HepG2 (cell line): ENCODE measurements at regions not wholly inside any gene's neighbourhood (a gene's known extent, or its start where the extent isn't known, plus 50 kb on each side); places are given as distances from the start of the nearest gene placed in this dataset.

Experiments used
- ATAC-seq: fragments of 200-7000 bp; cut with Tn5 transposase; 3 replicates; pipeline ENCODE4 v1.9.1; 2020; ENCODE audit warnings: mild to moderate bottlenecking, moderate library complexity
- BruUV-seq: library from RNA; stranded (reverse); fragments of 400-500 nt; replicated peaks from 2 replicates; lab custom pipeline; 2021; lab: Mats Ljungman, UMichigan
- CTCF ChIA-PET: fragments of 300-600 bp; formaldehyde crosslinking; extraction: SDS; loops from one replicate; lab custom pipeline; 2021; ENCODE audit warnings: low total read pairs, inconsistent platforms, low intra/inter-chr PET ratio; lab: Yijun Ruan, JAX
- POLR2A ChIA-PET: fragments of 350-600 bp; sonication (Branson Sonifier 250); formaldehyde crosslinking; loops from one replicate; lab custom pipeline; 2020; ENCODE audit warnings: antibody characterized with exemption, inconsistent platforms; lab: Yijun Ruan, JAX
- DNase-seq: peaks from one replicate; pipeline ENCODE4 v3.0.0-alpha.2; 2015; ENCODE audit warnings: low spot score
- FAIRE-seq: peaks from 3 replicates; lab custom pipeline; 2011; peaks lifted over from hg19 to GRCh38; lab: Jason Lieb, UNC
- H2AFZ ChIP-seq: one replicate; pipeline ENCODE4 v1.6.1; 2011; ENCODE audit warnings: low read length, inconsistent platforms
- H3K27ac ChIP-seq: fragments of 300-600 bp; 3 replicates; pipeline ENCODE4 v1.8.0; 2011; ENCODE audit warnings: mixed run types, mild to moderate bottlenecking, mixed read lengths, low read length, inconsistent platforms; ENCODE audit not compliant: insufficient read depth; ENCODE audit errors: extremely low read length
- H3K27me3 ChIP-seq, 2 experiments: fragments of 200-600 bp in 1 of 2; 2 replicates in 1 of 2; 3 replicates in 1 of 2; pipeline versions ENCODE4 v1.6.0 to v1.8.0; 2011; ENCODE audit warnings: low read length in 2 of 2, mild to moderate bottlenecking in 2 of 2, moderate library complexity in 2 of 2, inconsistent platforms in 1 of 2; ENCODE audit not compliant: insufficient read depth in 2 of 2, control insufficient read depth in 1 of 2
- H3K36me3 ChIP-seq, 2 experiments: fragments of 200-600 bp in 1 of 2; replicated peaks in 1 of 2; 2 replicates in 1 of 2; 3 replicates in 1 of 2; pipeline versions ENCODE4 v1.5.1 to v1.8.0; 2011; ENCODE audit warnings: low read length in 2 of 2, inconsistent platforms in 1 of 2; ENCODE audit not compliant: insufficient read depth in 2 of 2, control insufficient read depth in 1 of 2
- H3K4me1 ChIP-seq: 2 replicates; pipeline ENCODE4 v1.5.1; 2012; ENCODE audit warnings: low read length, inconsistent platforms; ENCODE audit not compliant: insufficient read depth
- H3K4me2 ChIP-seq: 2 replicates; pipeline ENCODE4 v1.6.0; 2011; ENCODE audit warnings: low read depth, low read length, inconsistent platforms
- H3K4me3 ChIP-seq, 3 experiments: fragments of 200-600 bp in 1 of 3; sonication (generic), shearing (Covaris generic) in 1 of 3; replicated peaks in 1 of 3; 2 replicates each; pipeline ENCODE4 v1.5.1; 2011 to 2016; ENCODE audit warnings: low read length in 3 of 3, inconsistent platforms in 2 of 3, low read depth in 2 of 3, mild to moderate bottlenecking in 2 of 3, control low read depth in 1 of 3, mixed read lengths in 1 of 3; ENCODE audit not compliant: insufficient read depth in 1 of 3
- H3K79me2 ChIP-seq: one replicate; pipeline ENCODE4 v1.6.1; 2011; ENCODE audit warnings: low read length, inconsistent platforms; ENCODE audit not compliant: insufficient read depth
- H3K9ac ChIP-seq: 2 replicates; pipeline ENCODE4 v1.6.0; 2011; ENCODE audit warnings: mild to moderate bottlenecking, low read depth, low read length, inconsistent platforms; ENCODE audit not compliant: insufficient read depth
- H3K9me3 ChIP-seq: 2 replicates; pipeline ENCODE4 v1.5.1; 2012; ENCODE audit warnings: mild to moderate bottlenecking, low read length
- H4K20me1 ChIP-seq: 2 replicates; pipeline ENCODE4 v1.6.0; 2011; ENCODE audit warnings: inconsistent platforms, mild to moderate bottlenecking, low read length, moderate library complexity; ENCODE audit not compliant: insufficient read depth
- ARNT2 ChIP-seq: sonication (generic); formaldehyde crosslinking; IDR thresholded peaks from 2 replicates; pipeline ENCODE4 v1.8.0; 2022; ENCODE audit warnings: mild to moderate bottlenecking, low read depth, missing genetic modification reagents, moderate library complexity
- CCDC6 ChIP-seq: sonication (generic); formaldehyde crosslinking; IDR thresholded peaks from 2 replicates; pipeline ENCODE4 v1.8.1; 2022; ENCODE audit warnings: mild to moderate bottlenecking, missing genetic modification reagents, moderate library complexity
- CREM ChIP-seq, 2 experiments: sonication (generic) in 1 of 2; formaldehyde crosslinking in 1 of 2; IDR thresholded peaks; 2 replicates each; pipeline versions ENCODE4 v1.4.0 to v1.6.1; 2016 to 2020; ENCODE audit warnings: antibody characterized with exemption in 1 of 2, mild to moderate bottlenecking in 1 of 2, missing genetic modification reagents in 1 of 2
- FOXP1 ChIP-seq, 2 experiments: fragments of 450-650 bp in 1 of 2; IDR thresholded peaks; 2 replicates each; pipeline ENCODE4 v1.6.1; 2017 to 2018; ENCODE audit warnings: antibody characterized with exemption in 1 of 2
- KAT2B ChIP-seq: fragments of 150-350 bp; IDR thresholded peaks from 2 replicates; pipeline ENCODE4 v1.6.1; 2014; ENCODE audit warnings: low read depth, low read length, borderline replicate concordance
- NFIB ChIP-seq: sonication (generic); formaldehyde crosslinking; IDR thresholded peaks from 2 replicates; pipeline ENCODE4 v1.9.0; 2021; ENCODE audit warnings: missing genetic modification reagents, mild to moderate bottlenecking, borderline replicate concordance
- NR2C2 ChIP-seq: sonication (generic); formaldehyde crosslinking; IDR thresholded peaks from 2 replicates; pipeline ENCODE4 v1.4.0; 2020; ENCODE audit warnings: missing genetic modification reagents, mild to moderate bottlenecking, moderate library complexity, borderline replicate concordance
- RFX5 ChIP-seq: IDR thresholded peaks from 2 replicates; pipeline ENCODE4 v1.6.1; 2011; ENCODE audit warnings: low read depth, low read length, improper control_type of control experiment
- ZFYVE20 ChIP-seq: sonication (generic); formaldehyde crosslinking; IDR thresholded peaks from 2 replicates; pipeline ENCODE4 v1.8.0; 2023; ENCODE audit warnings: low read depth, mild to moderate bottlenecking, moderate library complexity, missing genetic modification reagents, borderline replicate concordance
- ZNF232 ChIP-seq: sonication (generic); formaldehyde crosslinking; IDR thresholded peaks from 2 replicates; pipeline ENCODE4 v1.4.0; 2020; ENCODE audit warnings: missing genetic modification reagents, borderline replicate concordance
- ZNF468 ChIP-seq: sonication (generic); formaldehyde crosslinking; IDR thresholded peaks from 2 replicates; pipeline ENCODE4 v1.8.0; 2022; ENCODE audit warnings: mild to moderate bottlenecking, moderate library complexity, missing genetic modification reagents
- ZNF567 ChIP-seq: sonication (generic); formaldehyde crosslinking; IDR thresholded peaks from 2 replicates; pipeline ENCODE4 v1.8.1; 2023; ENCODE audit warnings: mild to moderate bottlenecking, missing genetic modification reagents, borderline replicate concordance
- ZNF619 ChIP-seq: sonication (generic); formaldehyde crosslinking; IDR thresholded peaks from 2 replicates; pipeline ENCODE4 v1.4.0; 2020; ENCODE audit warnings: mild to moderate bottlenecking, missing genetic modification reagents
- ZNF841 ChIP-seq: sonication (generic); formaldehyde crosslinking; IDR thresholded peaks from 2 replicates; pipeline ENCODE4 v1.8.1; 2023; ENCODE audit warnings: missing genetic modification reagents, borderline replicate concordance
- ZSCAN29 ChIP-seq: sonication (generic); formaldehyde crosslinking; conservative IDR thresholded peaks from 2 replicates; pipeline ENCODE4 v1.4.0; 2020; ENCODE audit warnings: mild to moderate bottlenecking, missing genetic modification reagents
- WGBS: methylation state at CpG from one replicate; pipeline ENCODE4 v1.1.6; 2017; ENCODE audit warnings: low lambda C conversion rate; 5-methylcytosine and 5-hydroxymethylcytosine counted together
- in situ Hi-C: cut with HindIII; loops from 2 replicates; pipeline ENCODE4 v1.10.0; 2017; ENCODE audit warnings: low pct_unique_long_range_greater_than_20kb; ENCODE audit not compliant: extremely low pct_ligation_motif_present
- intact Hi-C: fragments of 100-400 bp; cut with micrococcal nuclease; formaldehyde crosslinking; loops from one replicate; pipeline ENCODE4 v1.10.0; 2022; ENCODE audit not compliant: unreplicated experiment
- TF ChIP-seq, protein P1 (sequence below): sonication (generic); formaldehyde crosslinking; IDR thresholded peaks from 2 replicates; pipeline ENCODE4 v1.5.0; 2020; ENCODE audit warnings: mild to moderate bottlenecking, missing genetic modification reagents
- TF ChIP-seq, protein P2 (sequence below): sonication (generic); formaldehyde crosslinking; IDR thresholded peaks from 2 replicates; pipeline ENCODE4 v1.5.0; 2020; ENCODE audit warnings: missing genetic modification reagents, mild to moderate bottlenecking, borderline replicate concordance
- TF ChIP-seq, protein P3 (sequence below): sonication (generic); formaldehyde crosslinking; IDR thresholded peaks from 2 replicates; pipeline ENCODE4 v1.4.0; 2020; ENCODE audit warnings: missing genetic modification reagents, borderline replicate concordance

DNA sequence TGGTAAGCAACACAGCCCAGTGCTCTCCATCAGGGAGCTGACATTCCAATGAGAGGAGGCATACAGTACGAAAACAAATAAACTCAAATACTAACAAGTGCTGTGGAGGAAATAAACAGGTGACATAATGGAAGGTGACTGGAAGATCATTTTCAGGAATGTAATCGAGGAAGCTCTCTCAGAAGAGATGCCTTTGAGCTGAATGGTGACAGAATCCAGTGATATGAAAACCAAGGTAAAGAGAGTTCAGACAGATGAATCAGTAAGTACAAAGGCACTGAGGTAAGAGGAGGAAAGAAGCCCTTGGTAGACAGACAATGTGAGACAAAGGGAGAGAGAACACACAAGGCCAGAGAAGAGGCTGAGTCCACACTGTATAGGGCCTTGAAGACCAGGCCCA, 252.1 kb downstream of the LRATD1 start:
- H2AFZ ChIP-seq = no peak overlapping the region
- no peak overlapping the region for H3K4me3 ChIP-seq
- intact Hi-C loops (no loop called here), in situ Hi-C loops (no loop called here)
- no peaks in the 10 kb centered on the region; a peak in 2 of 5 replicates for H3K27me3 ChIP-seq
- no peak overlapping the region for H3K9ac ChIP-seq
- H3K27ac ChIP-seq = no peak overlapping the region
- POLR2A ChIA-PET = no interaction called here
- CTCF ChIA-PET = no interaction called here
- no peaks in the 10 kb centered on the region for H4K20me1 ChIP-seq
- H3K9me3 ChIP-seq = no peaks in the 10 kb centered on the region
- DNase-seq (no peak), FAIRE-seq (no peak), ATAC-seq (no peak)
- H3K36me3 ChIP-seq = no peaks in the 10 kb centered on the region
- no TSS peak for BruUV-seq
- no peaks in the 10 kb centered on the region for H3K4me1 ChIP-seq
- WGBS = 11% methylated on average over 2 of the region's 2 CpGs
- H3K4me2 ChIP-seq = no peak overlapping the region
- no peaks in the 10 kb centered on the region for H3K79me2 ChIP-seq
- TF ChIP-seq ZNF232 (no peak), RFX5 (no peak), NR2C2 (CRISPR knock-in tag) (no peak), CCDC6 (CRISPR knock-in tag) (no peak), ZNF841 (CRISPR knock-in tag) (no peak), ZFYVE20 (CRISPR knock-in tag) (no peak), KAT2B (no peak), CREM (IDR thresholded peaks at IDR 0.05) (no peak), CREM (CRISPR knock-in tag; IDR thresholded peaks at IDR 0.05) (no peak), NFIB (CRISPR knock-in tag) (no peak), FOXP1 (IDR thresholded peaks at IDR 0.05) (no peak), FOXP1 (CRISPR knock-in tag; IDR thresholded peaks at IDR 0.05) (no peak), ZNF619 (CRISPR knock-in tag) (no peak), ZNF567 (no peak), ZSCAN29 (no peak), ARNT2 (CRISPR knock-in tag) (no peak), ZNF468 (CRISPR knock-in tag) (no peak)
- TF ChIP-seq, protein P1, sequence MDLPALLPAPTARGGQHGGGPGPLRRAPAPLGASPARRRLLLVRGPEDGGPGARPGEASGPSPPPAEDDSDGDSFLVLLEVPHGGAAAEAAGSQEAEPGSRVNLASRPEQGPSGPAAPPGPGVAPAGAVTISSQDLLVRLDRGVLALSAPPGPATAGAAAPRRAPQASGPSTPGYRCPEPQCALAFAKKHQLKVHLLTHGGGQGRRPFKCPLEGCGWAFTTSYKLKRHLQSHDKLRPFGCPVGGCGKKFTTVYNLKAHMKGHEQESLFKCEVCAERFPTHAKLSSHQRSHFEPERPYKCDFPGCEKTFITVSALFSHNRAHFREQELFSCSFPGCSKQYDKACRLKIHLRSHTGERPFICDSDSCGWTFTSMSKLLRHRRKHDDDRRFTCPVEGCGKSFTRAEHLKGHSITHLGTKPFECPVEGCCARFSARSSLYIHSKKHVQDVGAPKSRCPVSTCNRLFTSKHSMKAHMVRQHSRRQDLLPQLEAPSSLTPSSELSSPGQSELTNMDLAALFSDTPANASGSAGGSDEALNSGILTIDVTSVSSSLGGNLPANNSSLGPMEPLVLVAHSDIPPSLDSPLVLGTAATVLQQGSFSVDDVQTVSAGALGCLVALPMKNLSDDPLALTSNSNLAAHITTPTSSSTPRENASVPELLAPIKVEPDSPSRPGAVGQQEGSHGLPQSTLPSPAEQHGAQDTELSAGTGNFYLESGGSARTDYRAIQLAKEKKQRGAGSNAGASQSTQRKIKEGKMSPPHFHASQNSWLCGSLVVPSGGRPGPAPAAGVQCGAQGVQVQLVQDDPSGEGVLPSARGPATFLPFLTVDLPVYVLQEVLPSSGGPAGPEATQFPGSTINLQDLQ (CRISPR knock-in tag) = no peak
- TF ChIP-seq, protein P2, sequence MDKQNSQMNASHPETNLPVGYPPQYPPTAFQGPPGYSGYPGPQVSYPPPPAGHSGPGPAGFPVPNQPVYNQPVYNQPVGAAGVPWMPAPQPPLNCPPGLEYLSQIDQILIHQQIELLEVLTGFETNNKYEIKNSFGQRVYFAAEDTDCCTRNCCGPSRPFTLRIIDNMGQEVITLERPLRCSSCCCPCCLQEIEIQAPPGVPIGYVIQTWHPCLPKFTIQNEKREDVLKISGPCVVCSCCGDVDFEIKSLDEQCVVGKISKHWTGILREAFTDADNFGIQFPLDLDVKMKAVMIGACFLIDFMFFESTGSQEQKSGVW (CRISPR knock-in tag) = no peak
- TF ChIP-seq, protein P3, sequence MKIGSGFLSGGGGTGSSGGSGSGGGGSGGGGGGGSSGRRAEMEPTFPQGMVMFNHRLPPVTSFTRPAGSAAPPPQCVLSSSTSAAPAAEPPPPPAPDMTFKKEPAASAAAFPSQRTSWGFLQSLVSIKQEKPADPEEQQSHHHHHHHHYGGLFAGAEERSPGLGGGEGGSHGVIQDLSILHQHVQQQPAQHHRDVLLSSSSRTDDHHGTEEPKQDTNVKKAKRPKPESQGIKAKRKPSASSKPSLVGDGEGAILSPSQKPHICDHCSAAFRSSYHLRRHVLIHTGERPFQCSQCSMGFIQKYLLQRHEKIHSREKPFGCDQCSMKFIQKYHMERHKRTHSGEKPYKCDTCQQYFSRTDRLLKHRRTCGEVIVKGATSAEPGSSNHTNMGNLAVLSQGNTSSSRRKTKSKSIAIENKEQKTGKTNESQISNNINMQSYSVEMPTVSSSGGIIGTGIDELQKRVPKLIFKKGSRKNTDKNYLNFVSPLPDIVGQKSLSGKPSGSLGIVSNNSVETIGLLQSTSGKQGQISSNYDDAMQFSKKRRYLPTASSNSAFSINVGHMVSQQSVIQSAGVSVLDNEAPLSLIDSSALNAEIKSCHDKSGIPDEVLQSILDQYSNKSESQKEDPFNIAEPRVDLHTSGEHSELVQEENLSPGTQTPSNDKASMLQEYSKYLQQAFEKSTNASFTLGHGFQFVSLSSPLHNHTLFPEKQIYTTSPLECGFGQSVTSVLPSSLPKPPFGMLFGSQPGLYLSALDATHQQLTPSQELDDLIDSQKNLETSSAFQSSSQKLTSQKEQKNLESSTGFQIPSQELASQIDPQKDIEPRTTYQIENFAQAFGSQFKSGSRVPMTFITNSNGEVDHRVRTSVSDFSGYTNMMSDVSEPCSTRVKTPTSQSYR (CRISPR knock-in tag) = no peak
- TF ChIP-seq, all 625 proteins: peak for 0
